22Rv1 (cell line): ENCODE measurements at regions not wholly inside any gene's neighbourhood (a gene's known extent, or its start where the extent isn't known, plus 50 kb on each side); places are given as distances from the start of the nearest gene placed in this dataset.

ENCODE experiments used
- ZFX ChIP-seq: fragments of 450-650 bp; IDR thresholded peaks from 2 replicates; pipeline ENCODE4 v1.6.1; 2017; ENCODE audit warnings: antibody characterized with exemption, borderline replicate concordance
- TF ChIP-seq, protein P1 (sequence below): fragments of 450-650 bp; IDR thresholded peaks from 2 replicates; pipeline ENCODE4 v1.5.1; 2017; ENCODE audit warnings: mild to moderate bottlenecking

GRCh38 chr17:31752584-31752983 is 106.5 kb downstream of the COPRS start:
- TF ChIP-seq, protein P1, sequence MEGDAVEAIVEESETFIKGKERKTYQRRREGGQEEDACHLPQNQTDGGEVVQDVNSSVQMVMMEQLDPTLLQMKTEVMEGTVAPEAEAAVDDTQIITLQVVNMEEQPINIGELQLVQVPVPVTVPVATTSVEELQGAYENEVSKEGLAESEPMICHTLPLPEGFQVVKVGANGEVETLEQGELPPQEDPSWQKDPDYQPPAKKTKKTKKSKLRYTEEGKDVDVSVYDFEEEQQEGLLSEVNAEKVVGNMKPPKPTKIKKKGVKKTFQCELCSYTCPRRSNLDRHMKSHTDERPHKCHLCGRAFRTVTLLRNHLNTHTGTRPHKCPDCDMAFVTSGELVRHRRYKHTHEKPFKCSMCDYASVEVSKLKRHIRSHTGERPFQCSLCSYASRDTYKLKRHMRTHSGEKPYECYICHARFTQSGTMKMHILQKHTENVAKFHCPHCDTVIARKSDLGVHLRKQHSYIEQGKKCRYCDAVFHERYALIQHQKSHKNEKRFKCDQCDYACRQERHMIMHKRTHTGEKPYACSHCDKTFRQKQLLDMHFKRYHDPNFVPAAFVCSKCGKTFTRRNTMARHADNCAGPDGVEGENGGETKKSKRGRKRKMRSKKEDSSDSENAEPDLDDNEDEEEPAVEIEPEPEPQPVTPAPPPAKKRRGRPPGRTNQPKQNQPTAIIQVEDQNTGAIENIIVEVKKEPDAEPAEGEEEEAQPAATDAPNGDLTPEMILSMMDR, result no peak
- no peak for TF ChIP-seq ZFX
